ENCODE measurements at regions not wholly inside any gene's neighbourhood (a gene's known extent, or its start where the extent isn't known, plus 50 kb on each side); places are given as distances from the start of the nearest gene placed in this dataset.

- TF ChIP-seq POLR2A (IDR thresholded peaks at IDR 0.05) (no peak), EP300 (IDR thresholded peaks at IDR 0.05) (no peak), POLR2AphosphoS5 (IDR thresholded peaks at IDR 0.05) (no peak)
- TF ChIP-seq, protein P1, sequence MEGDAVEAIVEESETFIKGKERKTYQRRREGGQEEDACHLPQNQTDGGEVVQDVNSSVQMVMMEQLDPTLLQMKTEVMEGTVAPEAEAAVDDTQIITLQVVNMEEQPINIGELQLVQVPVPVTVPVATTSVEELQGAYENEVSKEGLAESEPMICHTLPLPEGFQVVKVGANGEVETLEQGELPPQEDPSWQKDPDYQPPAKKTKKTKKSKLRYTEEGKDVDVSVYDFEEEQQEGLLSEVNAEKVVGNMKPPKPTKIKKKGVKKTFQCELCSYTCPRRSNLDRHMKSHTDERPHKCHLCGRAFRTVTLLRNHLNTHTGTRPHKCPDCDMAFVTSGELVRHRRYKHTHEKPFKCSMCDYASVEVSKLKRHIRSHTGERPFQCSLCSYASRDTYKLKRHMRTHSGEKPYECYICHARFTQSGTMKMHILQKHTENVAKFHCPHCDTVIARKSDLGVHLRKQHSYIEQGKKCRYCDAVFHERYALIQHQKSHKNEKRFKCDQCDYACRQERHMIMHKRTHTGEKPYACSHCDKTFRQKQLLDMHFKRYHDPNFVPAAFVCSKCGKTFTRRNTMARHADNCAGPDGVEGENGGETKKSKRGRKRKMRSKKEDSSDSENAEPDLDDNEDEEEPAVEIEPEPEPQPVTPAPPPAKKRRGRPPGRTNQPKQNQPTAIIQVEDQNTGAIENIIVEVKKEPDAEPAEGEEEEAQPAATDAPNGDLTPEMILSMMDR (IDR thresholded peaks at IDR 0.05): no peak
Observed at GRCh38 chr1:103327054-103327719, 198.3 kb upstream of the RNPC3 start.

Data from sigmoid colon (tissue), 4 donors.